Right ventricle myocardium inferior (tissue), 1 donor: ENCODE measurements at regions not wholly inside any gene's neighbourhood (a gene's known extent, or its start where the extent isn't known, plus 50 kb on each side); places are given as distances from the start of the nearest gene placed in this dataset.
"Not testable (repeated sequence)": the region's sequence is repeated elsewhere in the genome, so short reads cannot be mapped to it uniquely, and the experiment has no call there.

Source experiments
- ATAC-seq: fragments of 200-7000 bp; cut with Tn5 transposase; one replicate; pipeline ENCODE4 v1.9.1; 2020; ENCODE audit warnings: mild to moderate bottlenecking, moderate library complexity
- DNase-seq: peaks from one replicate; pipeline ENCODE4 v3.0.0; 2021; ENCODE audit errors: missing footprints
- intact Hi-C: fragments of 100-400 bp; cut with DNase I; formaldehyde crosslinking; loops from one replicate; pipeline ENCODE4 v1.11.0; 2022
- donor health status: DM: no; HTN: yes; CAD: no; lungs with severe emphysema.

- DNase-seq (no peak), ATAC-seq (no peak)
- intact Hi-C loops = no loop called here
Observed at GRCh38 chr2:183426825-183427224, 302.6 kb downstream of the NUP35 start.

DNA sequence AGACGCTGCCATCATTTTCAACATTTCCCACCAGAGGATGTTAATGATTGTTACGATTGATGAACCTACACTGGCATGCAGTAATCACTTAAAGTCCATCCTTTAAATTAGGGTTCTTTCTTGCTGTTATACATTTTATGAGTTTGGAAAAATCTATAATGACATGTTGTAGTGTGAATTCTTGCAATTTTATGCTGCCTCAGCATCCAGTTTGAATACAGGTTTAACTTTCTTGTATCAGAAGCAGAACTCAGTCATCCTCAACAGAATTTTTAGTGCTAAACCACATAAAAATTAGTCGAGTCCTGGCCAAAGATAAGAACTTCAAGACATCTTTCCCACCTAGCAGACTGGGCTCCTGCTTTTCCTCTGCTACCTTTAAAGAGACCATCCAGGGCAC lies 303.3 kb downstream of the NUP35 start:
- ATAC-seq (no peak), DNase-seq (no peak)
- intact Hi-C loops = no loop called here

DNA sequence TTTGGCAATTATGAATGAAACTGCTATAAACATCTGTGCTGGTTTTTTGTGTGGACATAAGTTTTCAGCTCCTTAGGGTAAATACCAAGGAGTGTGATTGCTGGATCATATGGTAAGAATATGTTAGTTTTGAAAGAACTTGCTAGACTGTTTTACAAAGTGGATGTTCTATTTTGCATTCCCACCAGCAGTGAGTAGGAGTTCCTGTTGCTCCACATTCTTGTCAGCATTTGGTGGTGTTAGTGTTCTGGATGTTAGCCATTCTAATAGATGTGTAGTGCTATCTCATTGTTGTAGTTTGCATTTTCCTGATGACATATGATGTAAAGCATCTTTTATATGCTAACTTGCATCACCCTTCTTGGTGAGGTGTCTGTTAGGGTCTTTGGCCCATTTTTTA lies 304.6 kb downstream of the NUP35 start:
- intact Hi-C loops = no loop called here
- ATAC-seq (no peak), DNase-seq (no peak)

- ATAC-seq (no peak), DNase-seq (no peak)
- intact Hi-C loops = no loop called here
Observed at GRCh38 chr2:183438541-183438940, 314.3 kb downstream of the NUP35 start.

DNA sequence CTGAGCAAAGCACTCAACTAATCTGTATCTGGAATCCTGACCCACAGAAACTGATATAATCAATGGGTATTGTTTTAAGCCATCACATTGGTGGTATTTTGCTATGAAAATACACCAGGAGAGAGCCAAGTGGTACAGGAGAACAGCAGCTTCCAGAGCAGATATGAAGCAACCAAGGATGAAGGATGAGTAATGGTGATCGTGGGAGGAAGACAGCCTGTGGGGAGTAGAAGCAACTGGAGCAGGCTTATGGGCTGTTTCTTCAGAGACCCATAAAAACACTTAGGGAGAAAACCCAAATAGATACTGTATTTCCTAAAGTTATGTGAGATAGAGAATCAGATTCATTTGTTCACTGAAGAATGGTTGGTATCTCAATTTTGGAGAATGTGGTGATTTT lies 330.8 kb downstream of the NUP35 start:
- DNase-seq = no peak
- ATAC-seq = no peak
- intact Hi-C loops = no loop called here

GRCh38 chr2:183456177-183456576 lies 331.9 kb downstream of the NUP35 start:
- DNase-seq (no peak), ATAC-seq (peak; percentile 69)
- intact Hi-C loops = no loop called here

DNA sequence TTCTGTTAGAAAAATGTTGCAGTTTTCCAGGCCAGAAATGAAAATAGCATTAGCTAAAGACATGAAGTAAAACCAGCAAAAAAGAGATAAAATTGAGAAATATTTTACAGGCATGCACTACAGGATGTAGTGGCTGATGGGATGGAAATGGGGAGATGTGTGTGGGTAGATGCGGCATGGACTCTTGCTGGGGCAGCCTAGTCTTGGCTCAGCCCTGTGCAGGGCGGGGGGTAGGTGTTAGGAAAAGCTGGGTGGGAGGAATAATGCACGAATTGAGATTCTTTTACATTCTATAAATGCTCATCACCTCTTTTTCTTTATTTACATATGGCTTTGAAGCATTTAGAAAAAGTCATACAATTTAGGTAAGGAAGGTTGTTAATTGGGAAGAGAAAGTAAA lies 334.2 kb downstream of the NUP35 start:
- intact Hi-C loops = no loop called here
- DNase-seq = no peak
- ATAC-seq = no peak

DNA sequence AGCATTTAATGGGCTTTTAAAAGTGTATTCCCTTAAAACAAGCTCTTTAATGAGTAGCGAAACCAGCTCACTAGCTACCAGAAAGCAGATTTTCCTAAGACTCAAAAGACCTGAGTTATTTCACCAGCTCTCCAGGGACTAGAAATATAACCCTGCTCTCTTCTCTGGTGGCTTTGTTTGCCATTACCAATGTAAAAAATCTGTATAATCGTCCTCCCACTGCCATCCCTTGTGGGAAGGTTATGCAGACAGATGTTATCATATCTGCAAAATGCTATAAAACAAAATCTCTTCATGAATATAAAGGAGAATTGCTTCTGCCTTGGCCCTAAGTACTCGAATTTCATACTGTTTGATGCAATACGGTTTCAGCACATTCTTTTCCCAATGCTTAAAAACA lies 335.2 kb downstream of the NUP35 start:
- intact Hi-C loops = no loop called here
- DNase-seq (no peak), ATAC-seq (no peak)

GRCh38 chr2:183463821-183464220 lies 339.6 kb downstream of the NUP35 start:
- intact Hi-C loops = no loop called here
- DNase-seq = no peak
- ATAC-seq = no peak

- DNase-seq = no peak
- ATAC-seq = no peak
- intact Hi-C loops = no loop called here
Observed at GRCh38 chr2:183465048-183465447, 340.8 kb downstream of the NUP35 start.

GRCh38 chr2:183474912-183475695 lies 350.9 kb downstream of the NUP35 start:
- DNase-seq = no peak

DNA sequence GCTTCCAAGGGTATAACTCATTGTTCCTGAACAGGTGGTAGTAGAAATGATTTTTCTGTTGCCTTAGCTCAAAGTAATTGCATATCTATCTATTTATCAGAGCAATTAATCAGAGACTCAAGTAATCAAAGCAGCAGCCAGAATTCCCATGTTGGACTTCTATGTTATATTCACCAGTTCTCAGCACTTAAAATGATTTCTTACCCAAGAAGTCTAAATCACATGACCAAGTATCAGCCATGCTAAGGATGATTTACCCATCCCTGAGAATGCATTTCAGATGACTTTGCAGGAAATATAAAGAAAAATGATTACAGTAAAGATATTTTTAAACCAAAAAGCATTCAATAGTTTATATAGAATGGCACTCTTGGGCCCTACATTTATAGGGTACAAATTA lies 352.2 kb downstream of the NUP35 start:
- ATAC-seq (no peak), DNase-seq (no peak)
- intact Hi-C loops = no loop called here

More at GRCh38 chr2:183474912-183475695, 350.9 kb downstream of the NUP35 start:
- no peak for ATAC-seq
- intact Hi-C loops = no loop called here

GRCh38 chr2:183477296-183477695 lies 353.1 kb downstream of the NUP35 start:
- ATAC-seq (no peak), DNase-seq (no peak)
- intact Hi-C loops = no loop called here

DNA sequence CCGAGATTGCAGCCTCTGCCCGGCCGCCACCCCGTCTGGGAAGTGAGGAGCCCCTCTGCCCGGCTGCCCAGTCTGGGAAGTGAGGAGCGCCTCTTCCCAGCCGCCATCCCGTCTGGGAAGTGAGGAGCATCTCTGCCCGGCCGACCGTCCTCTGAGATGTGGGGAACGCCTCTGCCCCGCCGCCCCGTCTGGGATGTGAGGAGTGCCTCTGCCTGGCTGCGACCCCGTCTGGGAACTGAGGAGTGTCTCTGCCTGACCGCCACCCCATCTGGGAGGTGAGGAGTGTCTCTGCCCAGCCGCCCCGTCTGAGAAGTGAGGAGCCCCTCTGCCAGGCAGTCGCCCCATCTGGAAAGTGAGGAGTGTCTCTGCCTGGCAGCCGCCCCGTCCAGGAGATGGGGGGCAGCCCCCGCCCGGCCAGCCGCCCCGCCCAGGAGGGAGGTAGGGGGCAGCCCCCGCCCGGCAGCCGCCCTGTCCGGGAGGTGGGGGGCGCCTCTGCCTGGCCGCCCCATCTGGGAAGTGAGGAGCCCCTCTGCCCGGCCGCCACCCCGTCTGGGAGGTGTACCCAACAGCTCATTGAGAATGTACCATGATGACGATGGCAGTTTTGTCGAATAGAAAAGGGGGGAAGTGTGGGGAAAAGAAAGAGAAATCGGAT lies 354.8 kb downstream of the NUP35 start:
- intact Hi-C loops, ATAC-seq, DNase-seq: not testable (repeated sequence)

DNA sequence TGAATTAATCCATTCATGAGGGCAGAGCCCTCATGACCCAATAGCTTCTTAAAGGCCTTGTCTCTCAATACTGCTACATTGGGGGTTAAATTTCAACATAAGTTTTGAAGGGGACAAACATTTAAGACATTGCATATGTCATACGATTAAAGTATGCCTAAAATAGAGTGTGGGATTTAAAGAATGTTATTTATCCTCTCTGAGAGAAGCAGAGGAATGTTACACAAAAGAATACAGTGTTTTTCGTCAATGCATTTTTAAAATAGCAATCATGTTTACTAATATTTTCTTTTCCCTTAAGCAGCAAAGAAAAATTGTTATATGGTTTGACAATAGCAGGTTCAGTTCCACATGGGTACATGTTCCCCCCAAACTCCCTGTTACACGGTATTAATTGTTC lies 363.1 kb downstream of the NUP35 start:
- no peak for DNase-seq
- no peak for ATAC-seq
- intact Hi-C loops = no loop called here

DNA sequence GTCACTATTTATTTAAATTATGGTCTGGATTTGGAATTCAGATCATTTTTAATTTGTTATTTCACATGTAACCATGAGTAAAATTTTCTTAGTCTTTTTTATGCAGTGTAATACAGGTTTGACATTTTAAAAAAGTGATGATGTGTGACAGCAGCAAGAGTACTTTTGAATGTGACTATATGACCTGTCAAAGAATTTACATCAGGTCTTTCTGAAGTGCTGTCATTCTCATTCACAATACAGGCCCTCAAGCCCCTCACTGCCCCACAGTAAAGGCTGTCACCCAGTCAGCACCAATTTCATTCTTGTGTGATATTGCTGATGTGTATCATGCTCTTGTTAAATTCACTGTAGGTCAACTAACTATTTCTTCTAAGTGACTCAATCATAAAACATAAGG lies 364.2 kb downstream of the NUP35 start:
- no peak for DNase-seq
- no peak for ATAC-seq
- intact Hi-C loops = no loop called here

DNA sequence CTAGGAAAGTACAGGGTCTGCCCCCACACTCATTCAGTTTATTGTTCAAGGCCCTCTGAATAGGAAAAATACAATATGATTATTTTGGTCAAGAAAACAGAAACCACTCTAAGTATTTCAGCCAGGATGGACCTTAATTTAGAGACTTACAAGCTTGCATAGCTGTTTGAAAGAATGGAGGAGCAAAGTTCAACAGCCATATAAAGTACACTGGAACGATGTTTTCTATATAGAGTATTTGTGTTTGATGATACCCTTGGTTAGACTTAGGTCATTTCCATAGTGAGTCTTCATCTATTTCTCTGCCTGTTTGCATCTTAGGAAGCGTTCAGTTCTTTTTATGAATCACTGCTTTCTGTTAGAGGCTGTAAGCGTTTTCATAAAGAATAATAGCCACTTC lies 366.2 kb downstream of the NUP35 start:
- DNase-seq (no peak), ATAC-seq (no peak)
- intact Hi-C loops = no loop called here

DNA sequence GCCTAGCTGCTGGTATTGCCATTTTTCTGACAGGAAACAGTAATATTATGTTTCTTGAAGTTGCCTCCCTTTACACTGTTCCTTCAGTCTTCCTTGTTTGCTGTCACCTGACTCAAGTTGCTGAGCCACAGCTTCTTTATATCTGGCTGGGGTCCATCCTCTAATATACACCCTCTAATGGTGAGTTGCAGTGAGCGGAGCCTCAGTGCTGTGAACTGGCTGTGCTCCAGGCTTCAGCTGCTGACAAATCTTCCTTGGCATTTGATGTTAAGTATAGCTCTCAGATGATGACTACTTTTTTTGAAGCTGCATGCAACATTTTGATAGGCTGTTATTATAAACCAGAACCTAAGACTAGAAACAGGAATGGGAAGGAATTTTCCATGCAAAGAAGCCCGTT lies 366.7 kb downstream of the NUP35 start:
- ATAC-seq (peak; percentile 70), DNase-seq (no peak)
- intact Hi-C loops = no loop called here

GRCh38 chr2:183493040-183493439 lies 368.8 kb downstream of the NUP35 start:
- ATAC-seq = no peak
- intact Hi-C loops = no loop called here
- DNase-seq = no peak

- ATAC-seq (no peak), DNase-seq (no peak)
- intact Hi-C loops = no loop called here
Observed at GRCh38 chr2:183495079-183495478, 370.8 kb downstream of the NUP35 start.
